Right lobe of liver (tissue), 6 donors: ENCODE measurements at regions not wholly inside any gene's neighbourhood (a gene's known extent, or its start where the extent isn't known, plus 50 kb on each side); places are given as distances from the start of the nearest gene placed in this dataset.

Source experiments
- ATAC-seq, 4 donors: fragments of 200-7000 bp; cut with Tn5 transposase; one replicate each; pipeline ENCODE4 v1.9.1; 2020; ENCODE audit warnings: mild to moderate bottlenecking in 4 of 4, moderate library complexity in 4 of 4
- DNase-seq, 3 donors: peaks; one replicate each; pipeline ENCODE4 v3.0.0-alpha.2; 2020
- H3K27ac ChIP-seq, 3 donors: fragments of 200-600 bp; one replicate each; pipeline ENCODE4 v1.8.0; 2022
- H3K27me3 ChIP-seq, 2 donors: fragments of 200-600 bp; one replicate each; pipeline ENCODE4 v1.8.0; 2022
- H3K36me3 ChIP-seq, 4 donors: fragments of 200-600 bp; sonication (generic) in 1 of 4; one replicate each; pipeline versions ENCODE4 v1.5.1 to v1.8.0; 2017 to 2022; ENCODE audit warnings: control low read depth in 1 of 4
- H3K4me1 ChIP-seq, 4 donors: fragments of 200-600 bp; sonication (generic) in 1 of 4; one replicate each; pipeline versions ENCODE4 v1.5.1 to v1.8.0; 2017 to 2022; ENCODE audit warnings: control low read depth in 1 of 4
- H3K4me3 ChIP-seq, 3 donors: fragments of 200-600 bp; one replicate each; pipeline ENCODE4 v1.8.0; 2022
- H3K9me3 ChIP-seq, 4 donors: fragments of 200-600 bp; sonication (generic) in 1 of 4; one replicate each; pipeline versions ENCODE4 v1.5.1 to v1.8.0; 2017 to 2022; ENCODE audit warnings: control low read depth in 1 of 4
- CTCF ChIP-seq, 4 donors: fragments of 200-600 bp in 3 of 4; fragments of 450-650 bp in 1 of 4; IDR thresholded peaks; one replicate each; pipeline versions ENCODE4 v1.5.1 to v1.8.0; 2016 to 2022; ENCODE audit warnings: antibody characterized with exemption in 4 of 4, mild to moderate bottlenecking in 2 of 4
- POLR2A ChIP-seq: fragments of 450-650 bp; IDR thresholded peaks from one replicate; pipeline ENCODE4 v1.6.1; 2017; ENCODE audit warnings: antibody characterized with exemption, mild to moderate bottlenecking
- WGBS: methylation state at CpG from one replicate; pipeline ENCODE4 v1.1.6; 2018; ENCODE audit warnings: low coverage, low lambda C conversion rate; ENCODE audit not compliant: insufficient coverage; ENCODE audit errors: missing lambda C conversion rate; 5-methylcytosine and 5-hydroxymethylcytosine counted together
- intact Hi-C, 2 donors: fragments of 100-400 bp; cut with DNase I; formaldehyde crosslinking; loops; one replicate each; pipeline versions ENCODE4 v1.11.2 to v1.14.1; 2022
- donor health status: DM: no; HTN: yes; CAD: no.
- donor health status: DM: no; HTN: no; CAD: no.
- donor health status: DM: no; HTN: no; CAD: no.
- donor health status: DM: no; HTN: yes; CAD: no.
- donor health status: DM: no; HTN: yes; CAD: no.

- TF ChIP-seq CTCF (IDR thresholded peaks at IDR 0.05) (no peak), POLR2A (no peak)
- no peaks in the 10 kb centered on the region for H3K27me3 ChIP-seq
- ATAC-seq, result no peak
- H3K9me3 ChIP-seq, result no peaks in the 10 kb centered on the region
- H3K27ac ChIP-seq, result peak overlapping the region; percentile 91 to 97 (median 91)
- intact Hi-C loops, result no loop called here
- DNase-seq, result no peak
- H3K4me1 ChIP-seq, result peaks cover 0 to 10% (median 4%) of the 10 kb centered on the region in 4 donors
- WGBS, result 10% methylated on average over 7 of the region's 10 CpGs
- no peaks in the 10 kb centered on the region for H3K36me3 ChIP-seq
- peak overlapping the region; percentile 79 to 88 (median 86) for H3K4me3 ChIP-seq
Measured at GRCh38 chr10:29734640-29734961, 99.8 kb upstream of the SVIL start.

DNA sequence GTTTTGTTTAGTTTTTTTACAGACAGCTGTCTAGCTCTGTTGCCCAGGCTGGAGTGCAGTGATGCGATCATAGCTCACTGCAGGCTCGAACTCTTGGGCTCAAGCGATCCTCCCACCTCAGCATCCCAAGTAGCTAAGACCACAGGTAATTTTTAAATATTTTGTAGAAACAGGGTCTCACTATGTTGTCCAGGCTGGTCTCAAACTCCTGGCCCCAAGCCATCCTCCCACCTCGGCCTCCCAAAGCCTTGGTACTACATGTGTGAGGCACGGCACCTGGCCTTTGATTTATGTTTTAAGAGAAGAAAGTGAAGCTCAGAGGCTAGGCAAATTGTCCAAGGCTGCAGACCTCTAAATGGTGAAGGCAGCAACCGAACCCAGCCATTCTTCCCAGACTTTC is 98.6 kb upstream of the SVIL start:
- TF ChIP-seq CTCF (IDR thresholded peaks at IDR 0.05) (no peak), POLR2A (no peak)
- H3K4me3 ChIP-seq, result no peak overlapping the region
- DNase-seq (no peak), ATAC-seq (no peak)
- H3K27ac ChIP-seq, result no peak overlapping the region
- H3K9me3 ChIP-seq, result no peaks in the 10 kb centered on the region
- H3K4me1 ChIP-seq, result peaks cover 0 to 10% (median 4%) of the 10 kb centered on the region in 4 donors
- no peaks in the 10 kb centered on the region for H3K36me3 ChIP-seq
- 87% methylated on average over 5 of the region's 6 CpGs for WGBS
- no peaks in the 10 kb centered on the region for H3K27me3 ChIP-seq
- intact Hi-C loops, result no loop called here

DNA sequence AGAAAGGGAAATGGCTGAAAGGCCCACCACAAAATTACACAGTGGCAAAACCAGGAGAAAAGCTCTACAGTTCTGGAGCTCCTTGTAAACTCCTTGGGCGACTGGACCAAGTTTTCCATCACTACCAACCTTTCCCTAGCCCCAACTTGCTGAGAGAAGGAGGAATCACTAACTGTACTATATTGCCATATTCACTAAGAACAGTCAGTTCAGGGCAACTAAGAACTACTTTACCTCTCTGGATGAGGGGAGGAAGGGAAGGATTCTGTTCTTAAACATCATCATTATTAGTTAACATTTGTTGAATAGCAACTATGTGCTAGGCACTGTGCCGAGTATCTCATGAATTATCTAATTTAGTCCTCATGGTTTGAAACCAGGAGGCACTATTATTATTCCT is 98.1 kb upstream of the SVIL start:
- TF ChIP-seq POLR2A, result no peak
- TF ChIP-seq CTCF (IDR thresholded peaks at IDR 0.05), result no peak
- Histone ChIP-seq H3K4me1 (peaks cover 0 to 10% (median 4%) of the 10 kb centered on the region in 4 donors), H3K27ac (no peak overlapping the region)

DNA sequence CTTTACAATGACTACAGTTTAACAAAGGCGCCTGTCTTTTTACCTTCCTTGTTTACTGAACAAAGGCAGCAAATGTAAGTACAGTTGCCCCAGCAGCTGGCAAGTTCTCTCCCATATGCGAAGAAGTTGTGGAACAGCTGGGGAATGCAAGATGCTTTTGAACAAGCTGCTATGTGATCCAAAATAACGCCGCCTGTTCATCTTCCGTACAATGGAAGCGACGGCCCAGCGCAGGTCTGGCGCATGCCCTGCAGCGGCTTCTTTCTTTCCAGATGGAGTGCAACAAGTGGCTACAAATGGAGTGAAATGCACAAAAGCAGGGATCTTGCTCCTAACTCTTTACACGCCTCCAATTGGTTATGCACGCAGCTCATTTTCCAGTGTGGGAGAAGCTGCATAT is 97.0 kb upstream of the SVIL start:
- TF ChIP-seq POLR2A (no peak), CTCF (IDR thresholded peaks at IDR 0.05) (no peak)
- peaks cover 0 to 10% (median 4%) of the 10 kb centered on the region in 4 donors for H3K4me1 ChIP-seq
- no peak overlapping the region for H3K27ac ChIP-seq
- DNase-seq (no peak), ATAC-seq (no peak)
- no peaks in the 10 kb centered on the region for H3K36me3 ChIP-seq
- no peaks in the 10 kb centered on the region for H3K9me3 ChIP-seq
- H3K4me3 ChIP-seq, result no peak overlapping the region
- intact Hi-C loops, result no loop called here
- WGBS, result 95% methylated on average over 12 of the region's 12 CpGs
- no peaks in the 10 kb centered on the region for H3K27me3 ChIP-seq

More for the DNA sequence above, 98.1 kb upstream of the SVIL start:
- Histone ChIP-seq H3K36me3 (no peaks in the 10 kb centered on the region), H3K4me3 (no peak overlapping the region), H3K9me3 (no peaks in the 10 kb centered on the region), H3K27me3 (no peaks in the 10 kb centered on the region)
- intact Hi-C loops, result no loop called here
- ATAC-seq (no peak), DNase-seq (no peak)
- 96% methylated on average over 2 of the region's 2 CpGs for WGBS

DNA sequence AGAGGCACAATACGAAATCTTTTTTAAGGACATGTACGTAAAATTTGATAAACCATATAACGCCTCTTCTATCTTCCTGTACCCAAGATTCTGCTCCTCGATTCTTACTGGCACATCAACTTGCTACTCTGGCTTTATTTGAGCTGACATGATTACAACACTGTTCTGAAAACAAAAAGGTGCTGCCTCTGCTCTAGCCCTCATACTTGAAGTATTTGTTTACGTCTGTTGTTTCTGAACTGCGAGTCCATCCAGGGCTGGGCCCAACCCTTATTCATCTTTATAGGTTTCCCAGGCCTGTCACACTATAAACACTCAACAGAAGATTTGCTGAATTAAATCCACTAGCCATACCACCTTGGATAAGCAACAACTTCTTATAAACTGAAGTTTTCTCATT is 96.2 kb upstream of the SVIL start:
- no peaks in the 10 kb centered on the region for H3K27me3 ChIP-seq
- DNase-seq, result no peak
- H3K4me3 ChIP-seq, result no peak overlapping the region
- no peak overlapping the region for H3K27ac ChIP-seq
- H3K36me3 ChIP-seq, result no peaks in the 10 kb centered on the region
- WGBS, result 63% methylated on average over 6 of the region's 6 CpGs
- H3K9me3 ChIP-seq, result no peaks in the 10 kb centered on the region
- intact Hi-C loops, result no loop called here
- TF ChIP-seq POLR2A, result no peak
- peaks cover 0 to 10% (median 4%) of the 10 kb centered on the region in 4 donors for H3K4me1 ChIP-seq
- ATAC-seq, result no peak
